ENCODE measurements at regions not wholly inside any gene's neighbourhood (a gene's known extent, or its start where the extent isn't known, plus 50 kb on each side); places are given as distances from the start of the nearest gene placed in this dataset.

DNA sequence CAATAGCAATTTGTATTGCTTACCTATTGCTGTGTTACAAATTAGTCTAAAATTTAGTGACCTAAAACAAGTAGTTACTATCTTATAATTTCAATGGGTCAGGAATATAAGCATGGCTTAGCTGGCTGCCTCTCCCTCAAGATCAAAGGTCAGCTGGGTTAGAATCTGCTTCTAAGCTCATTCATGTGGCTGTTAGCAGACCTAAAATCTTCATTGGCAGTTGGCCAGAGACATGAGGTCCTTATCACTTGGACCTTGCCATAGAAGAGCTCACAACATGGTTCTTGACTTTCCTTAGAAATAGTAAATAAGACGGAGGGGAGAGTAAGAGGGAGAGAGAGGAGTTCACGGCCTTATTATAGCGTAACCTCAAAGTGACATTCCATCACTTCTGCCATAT, 468.0 kb downstream of the HTR7 start:
- no peak for TF ChIP-seq CTCF (conservative IDR thresholded peaks at IDR 0.05)
- Mint-ChIP-seq H3K4me3 (no peak overlapping the region), H3K27ac (no peak overlapping the region), H3K9me3 (no peaks in the 10 kb centered on the region), H3K36me3 (no peaks in the 10 kb centered on the region), H3K27me3 (no peaks in the 10 kb centered on the region), H3K4me1 (ENCODE audit: unreplicated experiment) (no peaks in the 10 kb centered on the region)
- no peak for DNase-seq (ENCODE audit: extremely low spot score, unreplicated experiment)

GRCh38 chr10:90394311-90394710, 463.5 kb downstream of the HTR7 start:
- Mint-ChIP-seq H3K27ac (no peak overlapping the region), H3K4me3 (no peak overlapping the region), H3K36me3 (no peaks in the 10 kb centered on the region), H3K27me3 (no peaks in the 10 kb centered on the region), H3K4me1 (ENCODE audit: unreplicated experiment) (peaks cover 9% of the 10 kb centered on the region), H3K9me3 (no peaks in the 10 kb centered on the region)
- no peak for TF ChIP-seq CTCF (conservative IDR thresholded peaks at IDR 0.05)
- DNase-seq (ENCODE audit: extremely low spot score, unreplicated experiment): no peak

DNA sequence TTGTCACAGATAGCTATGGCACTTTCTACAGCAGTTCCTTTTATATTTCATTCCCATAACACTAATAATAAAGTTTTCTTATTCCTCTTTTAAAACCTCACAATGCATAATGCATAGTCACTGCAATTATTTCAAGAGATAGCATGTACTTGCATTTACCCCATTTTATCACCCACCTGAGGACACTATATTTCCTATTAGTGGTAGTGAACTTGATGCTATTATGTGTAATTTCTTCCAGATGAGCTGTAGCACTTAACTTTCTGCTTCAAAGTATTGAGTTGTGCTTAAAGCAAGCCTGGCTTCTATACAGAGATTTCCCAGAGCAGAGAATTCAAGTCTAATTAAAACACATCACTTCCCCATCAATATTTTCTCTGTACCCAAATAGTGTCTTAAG, 461.1 kb downstream of the HTR7 start:
- no peaks in the 10 kb centered on the region for H3K36me3 Mint-ChIP-seq
- DNase-seq (ENCODE audit: extremely low spot score, unreplicated experiment): no peak
- no peak for TF ChIP-seq CTCF (conservative IDR thresholded peaks at IDR 0.05)
- peaks cover 9% of the 10 kb centered on the region for H3K4me1 Mint-ChIP-seq (ENCODE audit: unreplicated experiment)
- no peak overlapping the region for H3K27ac Mint-ChIP-seq
- no peaks in the 10 kb centered on the region for H3K9me3 Mint-ChIP-seq
- no peaks in the 10 kb centered on the region for H3K27me3 Mint-ChIP-seq
- H3K4me3 Mint-ChIP-seq: no peak overlapping the region

GRCh38 chr10:90398566-90398965, 459.3 kb downstream of the HTR7 start:
- Mint-ChIP-seq H3K4me3 (no peak overlapping the region), H3K27me3 (no peaks in the 10 kb centered on the region), H3K36me3 (no peaks in the 10 kb centered on the region), H3K4me1 (ENCODE audit: unreplicated experiment) (peaks cover 9% of the 10 kb centered on the region), H3K9me3 (no peaks in the 10 kb centered on the region), H3K27ac (no peak overlapping the region)
- TF ChIP-seq CTCF (conservative IDR thresholded peaks at IDR 0.05): no peak
- no peak for DNase-seq (ENCODE audit: extremely low spot score, unreplicated experiment)

- no peak for DNase-seq (ENCODE audit: extremely low spot score, unreplicated experiment)
- no peaks in the 10 kb centered on the region for H3K9me3 Mint-ChIP-seq
- H3K27ac Mint-ChIP-seq: no peak overlapping the region
- no peak overlapping the region for H3K4me3 Mint-ChIP-seq
- no peaks in the 10 kb centered on the region for H3K27me3 Mint-ChIP-seq
- peaks cover 9% of the 10 kb centered on the region for H3K4me1 Mint-ChIP-seq (ENCODE audit: unreplicated experiment)
- no peak for TF ChIP-seq CTCF (conservative IDR thresholded peaks at IDR 0.05)
- H3K36me3 Mint-ChIP-seq: no peaks in the 10 kb centered on the region
Measured at GRCh38 chr10:90399782-90400181, 458.1 kb downstream of the HTR7 start.

All from type B pancreatic cell (in vitro differentiated cells).